RCC 7860 (cell line): ENCODE measurements at regions not wholly inside any gene's neighbourhood (a gene's known extent, or its start where the extent isn't known, plus 50 kb on each side); places are given as distances from the start of the nearest gene placed in this dataset.
"Not testable (repeated sequence)": the region's sequence is repeated elsewhere in the genome, so short reads cannot be mapped to it uniquely, and the experiment has no call there.

Source experiments
- DNase-seq: peaks from one replicate; pipeline ENCODE4 v3.0.0-alpha.2; 2015; ENCODE audit warnings: low spot score
- FAIRE-seq: peaks from 2 replicates; lab custom pipeline; 2012; peaks lifted over from hg19 to GRCh38; lab: Jason Lieb, UNC

DNA sequence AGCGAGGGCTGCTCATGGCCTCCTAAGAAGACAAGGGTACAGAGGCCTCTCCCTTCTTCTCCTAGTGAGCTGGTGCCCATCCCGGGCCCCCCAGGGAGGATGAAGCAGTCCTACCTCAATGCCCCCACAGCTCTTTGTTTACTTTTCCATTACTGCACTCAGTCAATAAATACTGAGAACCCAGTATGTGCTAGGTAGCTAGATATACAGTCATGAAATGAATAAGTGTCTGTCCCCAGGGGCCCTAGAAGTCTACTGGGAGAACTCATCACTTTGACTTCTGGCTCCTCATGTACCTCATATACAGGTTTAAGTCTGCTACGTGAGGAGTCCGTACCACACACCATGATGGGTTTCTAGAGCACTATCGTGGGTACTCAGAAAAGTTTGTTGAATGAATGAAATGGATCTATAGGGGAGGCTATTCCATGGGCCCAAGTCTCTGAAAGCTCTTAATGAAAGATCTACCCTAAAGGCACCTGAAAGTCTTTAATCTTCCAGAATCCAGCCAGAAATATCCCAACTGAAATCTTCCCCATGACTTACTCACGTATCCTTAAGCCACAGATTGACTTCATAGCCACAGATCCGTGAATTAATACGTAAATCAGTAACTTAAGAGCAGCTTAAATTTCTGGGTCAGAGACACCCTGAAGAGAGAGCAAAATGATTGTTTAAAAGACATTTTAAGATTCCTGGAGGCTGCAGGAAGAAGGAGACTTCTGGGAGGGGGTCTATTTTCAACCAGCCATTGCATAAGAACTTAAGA, 51.6 kb upstream of the POMP start:
- DNase-seq (peak; percentile 75), FAIRE-seq (peak; percentile 95)

DNA sequence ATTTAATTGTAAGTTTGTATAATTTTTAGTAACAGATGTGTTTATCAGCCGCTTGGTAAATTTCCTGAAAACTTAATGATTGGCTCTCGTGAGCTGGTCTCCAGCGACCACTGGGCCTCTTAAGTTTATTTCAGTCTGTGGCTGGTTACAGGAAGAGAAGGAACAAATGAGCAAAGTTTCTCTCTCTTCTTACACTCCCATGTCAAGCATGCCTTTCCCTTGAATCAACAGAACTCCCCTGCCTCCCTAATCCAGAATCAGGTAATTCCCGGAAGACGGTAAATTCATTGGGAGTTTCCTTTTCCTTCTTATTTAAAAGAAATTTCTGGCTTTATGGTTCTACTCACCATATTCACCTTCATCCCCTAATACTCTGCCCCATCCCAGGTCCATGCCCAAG, 52.5 kb upstream of the POMP start:
- DNase-seq (peak; percentile 66), FAIRE-seq (peak; percentile 80)

DNA sequence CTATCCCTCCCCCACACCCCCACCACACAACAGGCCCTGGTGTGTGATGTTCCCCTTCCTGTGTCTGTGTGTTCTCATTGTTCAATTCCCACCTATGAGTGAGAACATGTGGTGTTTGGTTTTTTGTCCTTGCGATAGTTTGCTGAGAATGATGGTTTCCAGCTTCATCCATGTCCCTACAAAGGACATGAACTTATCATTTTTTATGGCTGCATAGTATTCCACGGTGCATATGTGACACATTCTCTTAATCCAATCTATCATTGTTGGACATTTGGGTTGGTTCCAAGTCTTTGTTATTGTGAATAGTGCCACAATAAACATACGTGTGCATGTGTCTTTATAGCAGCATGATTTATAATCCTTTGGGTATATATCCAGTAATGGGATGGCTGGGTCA, 53.8 kb upstream of the POMP start:
- FAIRE-seq, DNase-seq: not testable (repeated sequence)

- DNase-seq, result no peak
- no peak for FAIRE-seq
Measured at GRCh38 chr13:28603043-28603664, 55.8 kb upstream of the POMP start.

- FAIRE-seq (no peak), DNase-seq (no peak)
Measured at GRCh38 chr13:28602580-28602979, 56.4 kb upstream of the POMP start.

GRCh38 chr13:28601581-28601980, 57.3 kb upstream of the POMP start:
- FAIRE-seq (no peak), DNase-seq (no peak)

DNA sequence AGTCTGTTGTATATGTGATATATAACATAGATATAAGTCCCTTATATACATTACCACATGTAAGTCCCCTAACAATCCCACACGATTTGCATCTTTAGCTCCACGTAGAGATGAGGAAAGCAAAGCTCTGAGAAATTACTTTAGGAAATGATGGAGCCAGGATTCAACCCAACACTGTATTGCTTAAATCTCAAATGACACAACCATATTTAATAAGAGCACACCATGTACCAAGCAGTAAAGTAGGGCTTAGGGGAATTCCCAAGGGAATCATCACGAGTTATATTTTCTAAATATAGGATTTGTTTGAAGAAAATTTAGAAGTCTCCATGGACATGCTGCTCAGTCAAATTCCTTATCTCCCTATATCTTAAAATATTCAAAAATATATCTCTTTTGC, 61.3 kb upstream of the POMP start:
- no peak for FAIRE-seq
- no peak for DNase-seq

- no peak for DNase-seq
Measured at GRCh38 chr13:28590461-28590860, 68.5 kb upstream of the POMP start.

GRCh38 chr13:28588296-28588695, 70.6 kb upstream of the POMP start:
- FAIRE-seq, result no peak
- DNase-seq, result no peak

More at GRCh38 chr13:28590461-28590860, 68.5 kb upstream of the POMP start:
- FAIRE-seq, result no peak

DNA sequence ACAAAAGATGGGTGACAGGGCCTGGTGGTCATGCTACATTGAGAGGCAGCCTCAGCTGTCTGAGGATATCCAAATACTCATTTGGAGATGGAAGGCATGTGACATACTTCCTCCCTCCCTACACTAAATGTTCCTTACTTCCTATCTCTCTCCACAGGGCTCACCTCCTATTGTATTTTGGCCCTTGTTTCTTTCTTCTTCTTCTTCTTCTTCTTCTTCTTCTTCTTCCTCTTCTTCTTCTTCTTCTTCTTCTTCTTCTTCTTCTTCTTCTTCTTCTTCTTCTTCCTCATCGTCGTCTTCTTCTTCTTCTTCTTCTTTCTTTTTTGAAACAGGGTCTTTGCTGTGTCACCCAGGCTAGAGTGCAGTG, 71.8 kb upstream of the POMP start:
- DNase-seq, result no peak
- FAIRE-seq, result no peak

DNA sequence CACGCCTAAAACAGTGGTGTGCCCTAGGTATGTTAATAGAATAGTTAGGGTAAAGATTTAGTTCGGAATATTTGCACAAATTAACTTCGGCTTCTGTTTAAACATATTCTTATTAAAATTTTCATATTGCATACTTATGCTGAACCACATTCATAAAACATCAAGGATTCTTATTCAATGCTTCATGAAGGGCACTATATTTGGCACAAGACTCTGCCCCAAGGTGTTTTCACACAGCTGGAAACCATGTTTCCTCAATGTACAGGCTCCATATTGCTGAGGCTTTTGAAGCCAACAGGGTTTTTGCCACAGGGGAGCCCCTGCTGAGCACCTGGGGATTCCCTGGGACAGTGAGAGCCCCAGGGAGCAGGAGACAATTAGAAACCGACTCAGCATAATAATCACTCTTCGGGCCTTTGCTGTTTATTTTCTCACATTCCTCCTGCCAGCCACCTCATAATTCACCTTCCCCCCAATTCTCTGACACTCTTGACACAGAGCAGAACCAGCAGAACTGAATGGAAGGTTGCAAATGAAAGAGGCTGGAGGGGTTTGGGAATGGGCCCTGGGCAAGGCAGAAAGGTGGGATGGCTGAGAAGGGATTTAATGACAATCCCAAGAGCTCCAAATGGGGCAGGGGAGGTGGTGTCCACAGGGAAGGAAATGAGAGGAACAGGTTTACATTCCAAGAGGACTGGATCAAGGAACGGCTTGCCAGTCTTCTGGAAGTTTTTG, 72.3 kb upstream of the POMP start:
- no peak for DNase-seq
- FAIRE-seq, result no peak

DNA sequence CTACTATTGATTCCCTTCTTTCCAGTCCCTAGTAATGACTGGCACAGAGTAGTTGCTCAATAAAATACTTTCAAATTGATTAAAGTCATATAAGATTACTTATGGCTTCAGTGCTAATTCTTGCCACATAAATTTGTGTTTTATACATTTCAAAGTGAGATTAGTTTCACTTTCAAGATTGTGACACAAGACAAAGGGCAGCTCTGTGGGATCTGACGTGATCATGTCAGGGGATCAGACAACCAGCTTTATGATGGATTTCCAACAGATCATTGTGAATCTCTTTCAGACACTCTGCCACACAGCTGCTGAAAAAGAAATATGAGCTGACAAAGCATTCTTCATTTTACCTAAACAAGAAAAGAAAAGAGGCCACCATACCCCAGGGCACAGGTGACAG, 73.4 kb upstream of the POMP start:
- no peak for FAIRE-seq
- no peak for DNase-seq

GRCh38 chr13:28584873-28585381, 74.0 kb upstream of the POMP start:
- DNase-seq, result peak; percentile 65

GRCh38 chr13:28583651-28584091, 75.3 kb upstream of the POMP start:
- FAIRE-seq (no peak), DNase-seq (no peak)

More at GRCh38 chr13:28584873-28585381, 74.0 kb upstream of the POMP start:
- FAIRE-seq, result peak; percentile 81

DNA sequence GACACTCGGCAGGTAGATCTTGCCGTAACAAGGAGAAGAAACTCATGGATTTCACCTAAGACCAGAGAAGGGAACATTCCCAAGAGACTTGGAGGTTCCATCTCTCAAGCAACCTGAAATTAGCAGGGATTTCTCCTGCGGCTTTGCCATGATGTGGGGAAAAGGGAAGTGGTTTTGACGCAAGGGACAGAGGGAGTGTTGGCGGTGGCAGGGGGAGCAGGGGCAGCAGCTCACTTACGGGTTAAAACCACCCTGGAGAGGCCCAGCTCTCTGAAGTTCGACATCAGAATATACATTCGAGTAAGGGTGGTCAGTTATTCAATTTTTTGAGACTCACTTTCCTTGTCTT, 76.1 kb upstream of the POMP start:
- FAIRE-seq (no peak), DNase-seq (no peak)

DNA sequence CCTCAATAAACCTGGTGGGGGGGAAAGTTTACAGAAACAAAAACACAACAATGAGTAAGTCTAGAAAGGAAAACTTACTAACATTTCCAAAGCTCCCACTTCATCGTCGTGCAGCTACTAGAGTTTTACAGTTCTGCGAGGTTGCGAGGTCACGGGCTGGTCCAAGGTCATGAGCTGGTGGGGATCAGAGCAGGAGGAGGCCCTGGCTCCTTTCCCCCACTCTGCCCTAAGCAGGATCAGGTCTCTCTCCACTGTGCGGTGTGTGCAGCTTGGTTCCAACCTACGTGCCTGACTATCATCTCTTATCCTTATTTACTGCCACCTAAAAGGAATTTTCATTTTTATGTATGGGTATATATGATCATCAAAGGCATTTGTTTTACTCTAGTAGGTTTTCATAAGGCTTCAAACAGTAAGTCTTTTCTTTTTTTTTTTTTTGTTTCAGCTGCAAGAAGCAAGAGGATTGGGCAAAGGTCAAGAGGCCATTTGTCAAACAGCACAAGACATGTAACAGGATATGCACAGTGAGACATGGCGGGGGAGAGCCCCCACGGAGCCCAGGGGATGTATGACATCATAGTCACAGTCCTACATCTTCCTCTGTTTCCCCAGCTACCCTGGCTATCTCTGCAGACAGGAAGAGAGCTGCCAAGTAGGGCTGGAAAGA, 76.6 kb upstream of the POMP start:
- FAIRE-seq (no peak), DNase-seq (peak; percentile 23)

DNA sequence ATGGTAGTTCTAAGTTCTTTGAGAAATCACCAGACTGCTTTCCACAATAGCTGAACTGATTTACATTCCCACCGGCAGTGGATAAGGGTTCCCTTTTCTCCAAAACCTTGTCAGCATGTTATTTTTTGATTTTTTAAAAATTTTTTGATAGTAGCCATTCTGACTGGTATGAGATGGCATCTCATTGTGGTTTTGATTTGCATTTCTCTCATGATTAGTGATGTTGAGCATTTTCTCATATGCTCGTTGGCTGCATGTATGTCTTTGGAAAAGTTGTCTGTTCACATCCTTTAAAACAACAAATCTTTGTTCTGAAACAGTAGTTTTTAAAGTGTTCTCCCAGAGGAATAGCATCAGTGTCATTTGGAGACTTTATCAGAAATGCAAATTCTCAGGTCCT, 77.5 kb upstream of the POMP start:
- no peak for DNase-seq
- no peak for FAIRE-seq

DNA sequence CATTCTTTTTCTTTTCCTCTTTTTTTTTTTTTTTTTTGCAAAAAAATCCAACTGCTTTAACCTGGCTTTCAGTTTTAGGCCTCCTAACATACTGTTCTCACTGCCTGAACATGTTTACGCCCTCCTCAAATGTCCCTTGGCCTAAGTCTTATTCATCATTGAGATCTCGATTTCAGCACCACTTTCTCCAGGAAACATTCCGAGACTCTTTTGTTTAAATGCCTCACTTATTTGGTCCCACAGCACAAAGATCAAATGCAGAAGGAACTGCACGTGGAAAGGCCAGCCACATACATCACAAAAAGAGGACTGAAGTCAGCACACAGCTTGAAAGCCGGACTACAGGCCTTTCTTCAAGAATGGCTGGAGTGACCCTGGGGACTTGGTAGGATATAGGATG, 79.2 kb upstream of the POMP start:
- DNase-seq, result no peak
- no peak for FAIRE-seq

GRCh38 chr13:28579322-28579721, 79.6 kb upstream of the POMP start:
- FAIRE-seq (no peak), DNase-seq (no peak)

DNA sequence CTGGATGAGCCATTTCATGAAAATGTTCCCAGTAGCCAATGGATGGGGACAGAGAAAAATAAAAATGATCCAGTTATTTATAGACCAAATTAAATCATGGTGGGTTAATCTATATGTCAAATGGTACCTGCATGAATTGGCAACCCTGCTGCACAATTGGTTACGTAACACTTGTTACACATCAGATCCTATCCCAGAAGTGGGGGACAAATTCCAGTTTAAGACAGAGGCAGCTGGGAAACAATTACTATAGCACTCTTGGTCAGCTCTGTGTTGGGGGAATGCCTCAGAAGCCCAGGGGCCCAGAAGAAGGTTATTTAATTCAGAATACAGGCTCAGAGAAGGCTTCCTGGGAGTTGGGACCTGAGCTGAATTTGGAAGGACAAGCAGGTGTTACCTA, 81.1 kb upstream of the FLT1 start:
- no peak for FAIRE-seq

GRCh38 chr13:28575200-28575599, 80.3 kb upstream of the FLT1 start:
- no peak for DNase-seq
- FAIRE-seq, result no peak

More for the DNA sequence above, 81.1 kb upstream of the FLT1 start:
- no peak for DNase-seq
